Prostate gland (tissue), 2 donors: ENCODE measurements at regions not wholly inside any gene's neighbourhood (a gene's known extent, or its start where the extent isn't known, plus 50 kb on each side); places are given as distances from the start of the nearest gene placed in this dataset.

Experiments
- DNase-seq: peaks from one replicate; pipeline ENCODE4 v3.0.0-alpha.2; 2019; ENCODE audit warnings: low spot score
- H3K27ac ChIP-seq, 2 donors: fragments of 200-600 bp; sonication (generic); 2 replicates each; pipeline ENCODE4 v1.5.1; 2017 to 2019
- H3K27me3 ChIP-seq: fragments of 200-600 bp; sonication (generic); replicated peaks from 2 replicates; pipeline ENCODE4 v1.5.1; 2019; ENCODE audit not compliant: insufficient read depth
- H3K36me3 ChIP-seq, 2 donors: fragments of 200-600 bp; sonication (generic); 1 replicate in 1 of 2; 2 replicates in 1 of 2; pipeline versions ENCODE4 v1.5.1 to v1.8.1; 2017 to 2019
- H3K4me1 ChIP-seq: fragments of 200-600 bp; sonication (generic); replicated peaks from 2 replicates; pipeline ENCODE4 v1.5.1; 2019
- H3K4me3 ChIP-seq, 2 donors: fragments of 200-600 bp; sonication (generic); 2 replicates each; pipeline ENCODE4 v1.5.1; 2017 to 2019
- H3K9me3 ChIP-seq: fragments of 200-600 bp; sonication (generic); 2 replicates; pipeline ENCODE4 v1.5.1; 2017
- POLR2A ChIP-seq: fragments of 450-650 bp; IDR thresholded peaks from one replicate; pipeline ENCODE4 v1.6.1; 2016; ENCODE audit warnings: antibody characterized with exemption, mild to moderate bottlenecking
- POLR2AphosphoS5 ChIP-seq: sonication (generic); formaldehyde crosslinking; IDR thresholded peaks from one replicate; pipeline ENCODE4 v1.6.1; 2017; ENCODE audit warnings: antibody characterized with exemption
- whole genome bisulfite sequencing: methylation state at CpG from one replicate; pipeline ENCODE4 v1.1.5; 2018; 5-methylcytosine and 5-hydroxymethylcytosine counted together
- intact Hi-C: fragments of 100-400 bp; cut with DNase I; formaldehyde crosslinking; loops from one replicate; pipeline ENCODE4 v1.14.2; 2022
- TF ChIP-seq, protein P1 (sequence below), 4 experiments: fragments of 200-600 bp in 2 of 4; fragments of 450-650 bp in 2 of 4; sonication (generic) in 2 of 4; IDR thresholded peaks; 1 replicate in 3 of 4; 2 replicates in 1 of 4; pipeline ENCODE4 v1.5.1; 2016 to 2019; ENCODE audit warnings: antibody characterized with exemption in 4 of 4, mild to moderate bottlenecking in 2 of 4, moderate library complexity in 2 of 4

GRCh38 chr9:73523391-73523790 is 371.7 kb downstream of the ANXA1 start:
- 83% methylated on average over 2 of the region's 2 CpGs for WGBS
- Histone ChIP-seq H3K27ac (no peak overlapping the region), H3K36me3 (no peaks in the 10 kb centered on the region), H3K27me3 (no peaks in the 10 kb centered on the region), H3K4me3 (no peak overlapping the region), H3K9me3 (no peaks in the 10 kb centered on the region), H3K4me1 (no peaks in the 10 kb centered on the region)
- intact Hi-C loops = no loop called here
- DNase-seq = no peak
- no peak for TF ChIP-seq POLR2A
- TF ChIP-seq POLR2AphosphoS5 = no peak
- TF ChIP-seq, protein P1, sequence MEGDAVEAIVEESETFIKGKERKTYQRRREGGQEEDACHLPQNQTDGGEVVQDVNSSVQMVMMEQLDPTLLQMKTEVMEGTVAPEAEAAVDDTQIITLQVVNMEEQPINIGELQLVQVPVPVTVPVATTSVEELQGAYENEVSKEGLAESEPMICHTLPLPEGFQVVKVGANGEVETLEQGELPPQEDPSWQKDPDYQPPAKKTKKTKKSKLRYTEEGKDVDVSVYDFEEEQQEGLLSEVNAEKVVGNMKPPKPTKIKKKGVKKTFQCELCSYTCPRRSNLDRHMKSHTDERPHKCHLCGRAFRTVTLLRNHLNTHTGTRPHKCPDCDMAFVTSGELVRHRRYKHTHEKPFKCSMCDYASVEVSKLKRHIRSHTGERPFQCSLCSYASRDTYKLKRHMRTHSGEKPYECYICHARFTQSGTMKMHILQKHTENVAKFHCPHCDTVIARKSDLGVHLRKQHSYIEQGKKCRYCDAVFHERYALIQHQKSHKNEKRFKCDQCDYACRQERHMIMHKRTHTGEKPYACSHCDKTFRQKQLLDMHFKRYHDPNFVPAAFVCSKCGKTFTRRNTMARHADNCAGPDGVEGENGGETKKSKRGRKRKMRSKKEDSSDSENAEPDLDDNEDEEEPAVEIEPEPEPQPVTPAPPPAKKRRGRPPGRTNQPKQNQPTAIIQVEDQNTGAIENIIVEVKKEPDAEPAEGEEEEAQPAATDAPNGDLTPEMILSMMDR (IDR thresholded peaks at IDR 0.05) = no peak

GRCh38 chr9:73525350-73525749 is 373.7 kb downstream of the ANXA1 start:
- no peak overlapping the region for H3K27ac ChIP-seq
- DNase-seq = no peak
- H3K27me3 ChIP-seq = no peaks in the 10 kb centered on the region
- H3K9me3 ChIP-seq = no peaks in the 10 kb centered on the region
- H3K4me3 ChIP-seq = no peak overlapping the region
- no peak for TF ChIP-seq POLR2AphosphoS5
- TF ChIP-seq, protein P1 (IDR thresholded peaks at IDR 0.05) = no peak
- no peak for TF ChIP-seq POLR2A
- no peaks in the 10 kb centered on the region for H3K36me3 ChIP-seq
- 83% methylated on average over 1 of the region's 1 CpG for WGBS
- H3K4me1 ChIP-seq = no peaks in the 10 kb centered on the region
- intact Hi-C loops = no loop called here

DNA sequence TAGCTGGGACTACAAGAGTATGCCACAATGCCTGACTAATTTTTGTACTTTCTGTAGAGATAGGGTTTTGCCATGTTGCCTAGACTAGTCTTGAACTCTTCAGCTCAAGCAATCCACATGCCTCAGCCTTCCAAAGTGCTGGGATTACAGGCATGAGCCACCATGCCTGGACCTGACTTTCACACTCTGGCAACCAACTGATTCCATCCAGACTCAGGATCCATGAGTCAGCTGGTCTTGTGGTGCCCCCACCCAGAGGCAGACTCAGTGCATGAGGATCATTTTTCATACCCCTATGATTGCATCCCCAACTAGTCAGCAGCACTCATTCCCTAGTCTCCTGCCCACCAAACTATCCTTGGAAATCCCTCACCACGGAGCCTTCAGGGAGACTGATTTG is 375.9 kb downstream of the ANXA1 start:
- TF ChIP-seq POLR2A (no peak), POLR2AphosphoS5 (no peak)
- TF ChIP-seq, protein P1 (IDR thresholded peaks at IDR 0.05) = no peak
- no peaks in the 10 kb centered on the region for H3K27me3 ChIP-seq
- H3K4me1 ChIP-seq = no peaks in the 10 kb centered on the region
- 81% methylated on average over 1 of the region's 1 CpG for WGBS
- no peak overlapping the region for H3K4me3 ChIP-seq
- no peak for DNase-seq
- intact Hi-C loops = no loop called here
- no peaks in the 10 kb centered on the region for H3K36me3 ChIP-seq
- no peaks in the 10 kb centered on the region for H3K9me3 ChIP-seq
- H3K27ac ChIP-seq = no peak overlapping the region

- no peaks in the 10 kb centered on the region for H3K4me1 ChIP-seq
- H3K9me3 ChIP-seq = no peaks in the 10 kb centered on the region
- 84% methylated on average over 4 of the region's 4 CpGs for WGBS
These were observed 377.3 kb downstream of the ANXA1 start for GRCh38 chr9:73528926-73529325.

GRCh38 chr9:73529666-73530065 is 378.0 kb downstream of the ANXA1 start:
- Histone ChIP-seq H3K9me3 (no peaks in the 10 kb centered on the region), H3K27me3 (no peaks in the 10 kb centered on the region), H3K27ac (no peak overlapping the region), H3K4me1 (no peaks in the 10 kb centered on the region), H3K36me3 (no peaks in the 10 kb centered on the region), H3K4me3 (no peak overlapping the region)
- no peak for DNase-seq
- intact Hi-C loops = no loop called here
- no peak for TF ChIP-seq POLR2AphosphoS5
- TF ChIP-seq POLR2A = no peak
- TF ChIP-seq, protein P1 (IDR thresholded peaks at IDR 0.05) = no peak
- WGBS = 100% methylated on average over 1 of the region's 1 CpG

More at GRCh38 chr9:73528926-73529325, 377.3 kb downstream of the ANXA1 start:
- H3K36me3 ChIP-seq = no peaks in the 10 kb centered on the region
- no peaks in the 10 kb centered on the region for H3K27me3 ChIP-seq
- intact Hi-C loops = no loop called here
- no peak overlapping the region for H3K27ac ChIP-seq
- no peak for TF ChIP-seq POLR2A
- TF ChIP-seq POLR2AphosphoS5 = no peak
- TF ChIP-seq, protein P1 (IDR thresholded peaks at IDR 0.05) = no peak
- H3K4me3 ChIP-seq = no peak overlapping the region
- no peak for DNase-seq
